ENCODE measurements at regions not wholly inside any gene's neighbourhood (a gene's known extent, or its start where the extent isn't known, plus 50 kb on each side); places are given as distances from the start of the nearest gene placed in this dataset.
A peak's percentile ranks its signal among the peaks of the same experiment; 100 is the strongest.

DNA sequence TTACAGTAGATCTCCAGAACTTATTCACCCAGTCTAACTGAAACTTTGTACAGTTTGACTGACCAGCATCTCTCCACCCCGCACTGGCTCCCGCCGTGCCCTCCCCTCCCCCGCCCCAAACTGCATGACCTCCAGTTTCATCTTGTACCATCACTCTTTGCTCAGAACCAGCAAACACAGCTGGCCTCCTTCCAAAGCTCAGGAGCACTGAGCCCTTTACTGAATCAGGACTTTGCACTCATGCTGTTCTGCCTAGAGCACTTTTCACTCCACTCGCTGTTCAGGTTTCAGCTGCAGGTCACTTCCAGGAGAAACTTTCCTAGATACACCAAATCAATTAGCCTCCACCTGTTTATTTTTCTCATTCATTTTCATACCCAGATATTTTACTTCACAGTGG is 455.3 kb upstream of the PDE3A start:
- Histone ChIP-seq H2AFZ (ENCODE audit: insufficient read depth, low read length, poor library complexity) (no peak overlapping the region), H3K14ac (ENCODE audit: low read length) (no peak overlapping the region), H3K18ac (ENCODE audit: low read length) (no peak overlapping the region), H3K9ac (ENCODE audit: low read length) (no peak overlapping the region), H2BK5ac (ENCODE audit: low read depth, low read length, poor library complexity) (no peak overlapping the region), H4K91ac (ENCODE audit: low read depth, low read length) (no peak overlapping the region), H4K8ac (ENCODE audit: low read depth, low read length) (no peak overlapping the region), H3K79me1 (ENCODE audit: low read length) (peaks cover 3% of the 10 kb centered on the region), H3K4me2 (ENCODE audit: low read length) (no peak overlapping the region), H3K23ac (ENCODE audit: low read length) (no peak overlapping the region), H3K4me1 (ENCODE audit: control insufficient read depth in 1 of 2, insufficient read depth in 2 of 2, low read length in 2 of 2) (peaks cover 0 to 4% of the 10 kb centered on the region in 2 experiments), H3K27ac (ENCODE audit: low read depth, low read length) (no peak overlapping the region), H3K4me3 (ENCODE audit: low read depth, low read length) (no peak overlapping the region), H3K4ac (ENCODE audit: low read depth, low read length) (no peak overlapping the region), H3K27me3 (ENCODE audit: insufficient read depth, low read length) (no peaks in the 10 kb centered on the region), H4K12ac (ENCODE audit: low read depth, low read length) (no peak overlapping the region), H2BK120ac (ENCODE audit: insufficient read depth, low read length, poor library complexity) (no peak overlapping the region), H3K79me2 (ENCODE audit: control insufficient read depth, insufficient read depth, low read length, poor library complexity) (no peaks in the 10 kb centered on the region), H2BK12ac (ENCODE audit: low read length) (no peak overlapping the region), H3K36me3 (ENCODE audit: control insufficient read depth in 1 of 2, insufficient read depth in 2 of 2, low read length in 2 of 2) (no peaks in the 10 kb centered on the region), H3K9me3 (ENCODE audit: insufficient read depth, low read depth, low read length) (no peaks in the 10 kb centered on the region), H2AK5ac (ENCODE audit: low read length) (no peak overlapping the region)
- DNase-seq = no peak
- WGBS (ENCODE audit: extremely low coverage, insufficient coverage, insufficient read length) = no CpG with 5 or more reads among the region's 5 CpGs

DNA sequence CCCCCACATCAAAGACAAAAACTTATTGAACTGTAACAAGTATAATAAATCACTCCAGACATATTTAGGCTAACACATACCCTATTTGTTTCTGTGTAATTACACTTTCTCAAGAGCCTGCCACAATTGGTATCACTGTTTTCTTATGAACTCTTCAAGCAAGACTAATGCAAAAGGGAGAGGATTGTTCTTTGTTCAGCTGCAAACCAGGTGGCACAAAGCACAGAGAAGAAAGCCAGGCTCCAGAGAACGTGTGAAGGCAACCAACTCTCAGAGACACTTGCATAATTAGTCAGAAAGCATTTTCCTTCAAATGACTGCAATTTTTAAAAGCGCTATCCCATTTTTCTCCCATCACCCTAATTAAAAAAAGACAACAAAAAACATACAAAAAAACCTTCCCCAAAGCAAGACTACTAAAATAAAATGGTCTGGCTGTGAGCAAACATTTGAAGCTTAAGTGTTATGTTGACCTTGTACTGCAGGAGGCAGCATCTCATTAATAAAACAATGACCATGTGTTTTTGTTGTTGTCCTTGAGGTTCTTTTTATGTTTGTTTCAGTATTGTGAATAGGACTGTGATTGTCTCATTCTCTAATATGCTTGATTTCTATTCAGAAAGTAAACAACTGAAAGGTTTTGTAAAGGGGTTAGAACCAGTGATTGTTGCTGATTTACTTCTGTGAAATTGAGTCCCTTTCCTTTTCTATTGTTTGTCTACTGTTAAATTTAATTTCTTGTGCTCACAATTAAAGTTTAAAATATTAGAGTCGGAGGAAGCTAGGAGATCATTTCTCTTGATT is 452.7 kb upstream of the PDE3A start:
- H3K36me3 ChIP-seq (ENCODE audit: control insufficient read depth in 1 of 2, insufficient read depth in 2 of 2, low read length in 2 of 2) = no peaks in the 10 kb centered on the region
- H2BK120ac ChIP-seq (ENCODE audit: insufficient read depth, low read length, poor library complexity) = peak overlapping the region; percentile 66
- peak in 1 of 2 donors; percentile 49 for DNase-seq
- peak overlapping the region; percentile 7 for H3K27ac ChIP-seq (ENCODE audit: low read depth, low read length)
- H3K27me3 ChIP-seq (ENCODE audit: insufficient read depth, low read length) = no peaks in the 10 kb centered on the region
- peaks cover 3% of the 10 kb centered on the region for H3K79me1 ChIP-seq (ENCODE audit: low read length)
- H3K9ac ChIP-seq (ENCODE audit: low read length) = no peak overlapping the region
- H3K4me1 ChIP-seq (ENCODE audit: control insufficient read depth in 1 of 2, insufficient read depth in 2 of 2, low read length in 2 of 2) = peaks cover 0 to 4% of the 10 kb centered on the region in 2 experiments
- H3K4me2 ChIP-seq (ENCODE audit: low read length) = no peak overlapping the region
- H3K23ac ChIP-seq (ENCODE audit: low read length) = no peak overlapping the region
- no peak overlapping the region for H4K91ac ChIP-seq (ENCODE audit: low read depth, low read length)
- no peak overlapping the region for H3K4ac ChIP-seq (ENCODE audit: low read depth, low read length)
- no peak overlapping the region for H2BK5ac ChIP-seq (ENCODE audit: low read depth, low read length, poor library complexity)
- H4K12ac ChIP-seq (ENCODE audit: low read depth, low read length) = no peak overlapping the region
- no CpG with 5 or more reads among the region's 3 CpGs for WGBS (ENCODE audit: extremely low coverage, insufficient coverage, insufficient read length)
- H4K8ac ChIP-seq (ENCODE audit: low read depth, low read length) = no peak overlapping the region
- peak overlapping the region; percentile 10 for H2BK12ac ChIP-seq (ENCODE audit: low read length)
- no peaks in the 10 kb centered on the region for H3K79me2 ChIP-seq (ENCODE audit: control insufficient read depth, insufficient read depth, low read length, poor library complexity)
- H3K14ac ChIP-seq (ENCODE audit: low read length) = no peak overlapping the region
- H2AFZ ChIP-seq (ENCODE audit: insufficient read depth, low read length, poor library complexity) = no peak overlapping the region
- H3K18ac ChIP-seq (ENCODE audit: low read length) = no peak overlapping the region
- no peaks in the 10 kb centered on the region for H3K9me3 ChIP-seq (ENCODE audit: insufficient read depth, low read depth, low read length)
- H3K4me3 ChIP-seq (ENCODE audit: low read depth, low read length) = no peak overlapping the region
- H2AK5ac ChIP-seq (ENCODE audit: low read length) = no peak overlapping the region

DNA sequence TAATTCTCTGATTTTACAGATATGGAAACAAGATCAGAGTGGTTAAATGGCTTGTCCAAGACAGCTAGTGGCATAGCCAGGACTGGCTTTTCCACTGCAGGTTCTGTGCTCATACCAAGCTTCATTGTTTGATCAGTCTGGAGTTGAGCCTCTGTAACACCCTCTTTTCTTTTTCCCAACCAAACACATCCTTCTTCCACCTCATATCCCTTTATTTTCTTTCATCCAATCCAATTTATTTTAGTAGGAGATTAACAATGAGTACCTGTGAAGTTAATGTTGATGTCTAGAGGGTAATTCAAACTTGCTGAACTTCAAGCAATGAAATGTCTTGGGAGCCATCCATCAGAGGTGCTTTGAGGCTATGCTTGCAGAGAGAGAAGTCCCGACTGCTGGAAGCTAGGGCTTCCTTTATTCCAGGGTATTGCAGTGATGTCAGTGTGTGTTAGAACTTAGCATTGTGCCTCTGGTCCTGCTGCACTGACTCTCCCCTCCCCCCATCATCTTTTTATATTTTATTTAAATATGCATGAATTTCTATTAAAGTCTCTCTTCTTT is 452.1 kb upstream of the PDE3A start:
- H3K14ac ChIP-seq (ENCODE audit: low read length) = peak overlapping the region; percentile 61

DNA sequence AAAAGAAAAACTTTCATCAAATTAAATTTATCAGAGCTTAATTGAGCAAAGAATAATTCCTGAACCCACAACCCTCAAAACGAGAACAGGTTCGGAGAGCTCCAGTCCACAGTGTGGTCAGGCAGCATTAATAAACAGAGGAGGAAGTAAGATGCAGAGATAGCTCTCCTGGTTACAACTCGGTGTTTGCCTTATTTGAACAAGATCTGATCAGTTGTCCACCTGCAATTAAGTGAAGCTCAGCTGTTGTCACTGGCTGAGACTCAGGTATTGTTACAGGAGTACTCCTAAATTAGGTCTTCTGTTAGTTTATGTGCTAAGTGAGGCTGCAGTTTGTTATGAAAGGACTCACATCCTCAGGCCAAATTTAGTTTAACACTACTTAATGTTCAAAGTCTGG is 451.4 kb upstream of the PDE3A start:
- Histone ChIP-seq H3K9ac (ENCODE audit: low read length) (no peak overlapping the region), H3K36me3 (ENCODE audit: control insufficient read depth in 1 of 2, insufficient read depth in 2 of 2, low read length in 2 of 2) (no peaks in the 10 kb centered on the region), H3K23ac (ENCODE audit: low read length) (no peak overlapping the region), H4K12ac (ENCODE audit: low read depth, low read length) (no peak overlapping the region), H3K4me1 (ENCODE audit: control insufficient read depth in 1 of 2, insufficient read depth in 2 of 2, low read length in 2 of 2) (peaks cover 0 to 4% of the 10 kb centered on the region in 2 experiments), H3K79me2 (ENCODE audit: control insufficient read depth, insufficient read depth, low read length, poor library complexity) (no peaks in the 10 kb centered on the region), H3K4me3 (ENCODE audit: low read depth, low read length) (no peak overlapping the region), H3K9me3 (ENCODE audit: insufficient read depth, low read depth, low read length) (no peaks in the 10 kb centered on the region), H3K18ac (ENCODE audit: low read length) (no peak overlapping the region), H3K4ac (ENCODE audit: low read depth, low read length) (no peak overlapping the region), H3K4me2 (ENCODE audit: low read length) (no peak overlapping the region), H4K91ac (ENCODE audit: low read depth, low read length) (no peak overlapping the region), H3K27ac (ENCODE audit: low read depth, low read length) (no peak overlapping the region), H3K79me1 (ENCODE audit: low read length) (peaks cover 3% of the 10 kb centered on the region), H2BK12ac (ENCODE audit: low read length) (peak overlapping the region; percentile 79), H2BK5ac (ENCODE audit: low read depth, low read length, poor library complexity) (peak overlapping the region; percentile 64), H3K14ac (ENCODE audit: low read length) (no peak overlapping the region), H4K8ac (ENCODE audit: low read depth, low read length) (peak overlapping the region; percentile 4), H2BK120ac (ENCODE audit: insufficient read depth, low read length, poor library complexity) (no peak overlapping the region), H3K27me3 (ENCODE audit: insufficient read depth, low read length) (no peaks in the 10 kb centered on the region), H2AK5ac (ENCODE audit: low read length) (no peak overlapping the region), H2AFZ (ENCODE audit: insufficient read depth, low read length, poor library complexity) (no peak overlapping the region)
- no CpG with 5 or more reads among the region's 3 CpGs for WGBS (ENCODE audit: extremely low coverage, insufficient coverage, insufficient read length)
- DNase-seq = no peak

More for the DNA sequence above, 452.1 kb upstream of the PDE3A start:
- Histone ChIP-seq H3K4me2 (ENCODE audit: low read length) (no peak overlapping the region), H4K8ac (ENCODE audit: low read depth, low read length) (peak overlapping the region; percentile 54), H3K27me3 (ENCODE audit: insufficient read depth, low read length) (no peaks in the 10 kb centered on the region), H2BK5ac (ENCODE audit: low read depth, low read length, poor library complexity) (peak overlapping the region; percentile 76), H3K27ac (ENCODE audit: low read depth, low read length) (peak overlapping the region; percentile 7), H3K79me1 (ENCODE audit: low read length) (peaks cover 3% of the 10 kb centered on the region), H2AFZ (ENCODE audit: insufficient read depth, low read length, poor library complexity) (no peak overlapping the region), H3K4me3 (ENCODE audit: low read depth, low read length) (no peak overlapping the region), H2BK12ac (ENCODE audit: low read length) (peak overlapping the region; percentile 96), H2BK120ac (ENCODE audit: insufficient read depth, low read length, poor library complexity) (peak overlapping the region; percentile 86), H3K9me3 (ENCODE audit: insufficient read depth, low read depth, low read length) (no peaks in the 10 kb centered on the region), H3K36me3 (ENCODE audit: control insufficient read depth in 1 of 2, insufficient read depth in 2 of 2, low read length in 2 of 2) (no peaks in the 10 kb centered on the region), H3K4me1 (ENCODE audit: control insufficient read depth in 1 of 2, insufficient read depth in 2 of 2, low read length in 2 of 2) (peaks cover 0 to 4% of the 10 kb centered on the region in 2 experiments), H3K18ac (ENCODE audit: low read length) (no peak overlapping the region), H4K12ac (ENCODE audit: low read depth, low read length) (no peak overlapping the region), H3K9ac (ENCODE audit: low read length) (no peak overlapping the region), H3K79me2 (ENCODE audit: control insufficient read depth, insufficient read depth, low read length, poor library complexity) (no peaks in the 10 kb centered on the region), H3K4ac (ENCODE audit: low read depth, low read length) (no peak overlapping the region), H3K23ac (ENCODE audit: low read length) (no peak overlapping the region), H4K91ac (ENCODE audit: low read depth, low read length) (peak overlapping the region; percentile 55), H2AK5ac (ENCODE audit: low read length) (peak overlapping the region; percentile 86)
- no peak for DNase-seq
- no CpG with 5 or more reads among the region's 1 CpG for WGBS (ENCODE audit: extremely low coverage, insufficient coverage, insufficient read length)
